GM19467 (cell line): ENCODE measurements at regions not wholly inside any gene's neighbourhood (a gene's known extent, or its start where the extent isn't known, plus 50 kb on each side); places are given as distances from the start of the nearest gene placed in this dataset.

Experiments
- ATAC-seq: cut with Tn5 transposase; IDR thresholded peaks from one replicate; pipeline ENCODE4 v1.9.1; 2021; ENCODE audit warnings: mild to moderate bottlenecking, moderate library complexity; ENCODE audit not compliant: unreplicated experiment

DNA sequence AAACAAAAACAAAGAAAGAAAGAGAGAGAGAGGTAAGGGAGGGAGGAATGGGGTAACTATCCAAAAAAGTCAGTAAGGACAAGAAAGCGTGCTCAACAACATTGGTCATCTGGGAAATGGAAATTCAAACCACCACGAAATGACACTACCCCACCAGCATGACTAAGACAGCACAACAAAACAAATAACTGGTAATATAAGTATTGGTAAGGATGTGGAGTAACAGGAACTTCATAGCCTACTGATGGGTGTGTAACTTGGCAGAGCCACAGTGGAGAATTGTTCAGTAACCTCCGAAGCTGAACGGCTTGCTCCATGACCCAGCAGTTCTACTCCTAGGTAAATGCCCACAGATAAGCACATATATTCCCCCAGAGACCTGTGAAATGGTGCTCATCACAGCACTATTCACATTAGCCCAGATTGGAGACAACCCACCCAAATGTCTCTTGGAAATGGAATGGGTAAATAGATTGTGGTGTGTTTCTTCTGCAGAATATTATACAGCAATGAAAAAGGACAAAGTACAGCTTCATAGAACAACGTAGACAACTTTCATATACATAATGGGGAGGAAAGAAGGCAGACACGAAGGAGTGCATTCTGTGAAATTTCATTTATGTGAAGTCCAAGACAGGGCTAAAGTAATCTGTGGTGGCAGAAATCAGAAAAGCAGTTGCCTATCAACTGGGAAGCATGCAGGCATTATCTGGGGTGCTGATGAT is 95.5 kb upstream of the ATP6AP2 start:
- no peak for ATAC-seq

DNA sequence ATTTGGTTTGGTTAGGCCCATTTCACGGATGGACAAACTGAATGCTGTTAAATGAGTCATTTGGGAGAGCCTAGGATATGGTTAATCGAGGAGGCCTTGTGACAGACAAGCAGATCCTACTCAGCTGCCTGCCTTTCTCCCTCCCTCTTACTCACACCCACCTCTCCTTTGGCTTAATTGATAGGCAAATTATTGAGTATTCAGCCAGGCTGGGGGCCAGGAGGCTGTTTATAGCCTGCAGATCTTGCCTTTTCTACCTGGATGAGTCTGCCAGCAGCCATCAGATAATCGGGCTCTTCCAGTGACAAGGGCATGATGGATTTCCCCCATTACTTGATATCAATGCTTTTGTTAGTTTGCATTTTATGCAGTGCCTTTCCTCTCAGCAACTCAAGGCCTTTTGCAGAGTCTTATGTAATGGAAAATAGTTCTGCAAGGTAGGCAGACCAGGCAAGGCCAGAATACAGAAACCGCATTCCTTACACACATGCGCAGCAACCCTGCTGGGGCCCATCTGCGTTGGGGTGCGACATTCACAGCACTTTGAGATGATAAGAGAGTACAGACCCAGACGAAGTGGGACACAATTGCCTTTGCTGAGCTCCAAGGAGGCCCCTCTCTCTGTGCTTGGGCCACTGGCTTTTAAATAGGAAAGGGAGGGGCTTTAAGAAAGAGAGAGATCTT is 96.2 kb upstream of the ATP6AP2 start:
- ATAC-seq: no peak

DNA sequence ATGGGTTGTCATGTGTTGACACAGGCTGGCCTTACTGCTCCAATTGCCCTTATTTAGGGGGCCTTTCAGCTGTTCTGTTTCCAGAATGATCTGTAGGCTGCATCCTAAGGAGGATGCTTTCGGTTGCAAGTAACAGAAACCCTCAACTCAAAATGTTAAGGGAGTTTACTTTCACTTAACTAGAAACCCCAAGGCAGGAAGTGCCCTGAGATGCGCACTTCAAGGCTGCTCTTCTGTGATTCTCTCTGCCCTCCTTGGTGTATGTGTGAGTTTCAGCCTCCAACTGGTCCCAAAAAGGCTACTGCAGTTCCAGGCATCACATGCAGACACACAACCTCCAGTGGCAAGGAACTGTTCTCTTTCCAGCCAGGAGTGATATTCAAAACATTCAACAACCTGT is 97.3 kb upstream of the ATP6AP2 start:
- ATAC-seq: no peak

DNA sequence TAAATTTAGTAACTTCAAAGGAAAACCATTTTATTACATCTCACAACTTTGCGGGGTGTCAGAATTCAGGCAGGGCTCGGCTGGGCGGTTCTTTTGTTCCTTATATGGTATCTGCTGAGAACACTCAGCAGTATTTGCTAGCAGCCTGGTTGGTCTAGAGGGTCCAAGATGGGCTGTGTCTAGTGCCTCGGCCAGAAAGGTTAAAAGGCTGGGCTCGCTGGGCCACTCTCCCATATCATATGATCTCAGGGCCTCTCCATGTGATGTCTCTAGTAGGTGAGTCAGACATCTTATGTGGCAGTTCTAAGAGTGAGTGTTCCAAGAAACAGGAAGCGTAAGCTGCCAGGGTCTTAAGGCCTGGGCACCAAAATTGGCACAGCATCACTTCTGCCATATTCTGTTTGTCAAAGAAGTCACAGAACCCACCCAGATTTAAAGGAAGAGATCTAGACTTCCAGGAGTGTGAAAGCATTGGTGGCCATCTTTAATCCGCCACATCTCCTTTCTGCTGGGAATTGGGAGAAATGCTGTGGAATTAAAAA is 100.9 kb upstream of the ATP6AP2 start:
- no peak for ATAC-seq

DNA sequence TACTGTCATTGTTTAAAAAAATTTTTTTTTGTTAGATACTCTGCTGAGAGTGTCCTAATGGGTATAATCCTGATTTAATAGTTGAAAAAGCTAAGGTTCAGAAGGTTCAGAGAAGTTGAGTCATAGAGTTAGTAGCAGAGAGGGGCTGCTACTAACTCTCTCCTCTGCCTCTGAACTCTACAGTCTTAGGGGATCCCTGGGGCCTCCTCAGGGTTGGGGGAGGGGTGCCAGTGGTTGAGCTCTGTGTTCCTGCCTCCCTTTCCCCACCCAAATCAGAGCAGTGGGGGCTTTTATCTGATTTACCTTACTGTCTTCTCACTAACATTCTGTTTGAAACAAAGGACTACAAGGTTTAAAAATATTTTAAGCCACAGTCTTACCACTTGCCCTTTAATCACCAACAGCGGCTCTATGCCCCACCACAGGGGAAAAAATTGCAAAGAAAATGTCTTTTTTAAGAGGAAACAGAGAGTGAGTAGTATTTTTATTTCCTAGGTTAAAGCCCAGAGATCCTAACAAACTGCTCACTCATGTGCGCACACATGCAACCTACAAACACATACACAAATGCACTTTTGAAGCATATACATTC is 102.2 kb upstream of the ATP6AP2 start:
- no peak for ATAC-seq

DNA sequence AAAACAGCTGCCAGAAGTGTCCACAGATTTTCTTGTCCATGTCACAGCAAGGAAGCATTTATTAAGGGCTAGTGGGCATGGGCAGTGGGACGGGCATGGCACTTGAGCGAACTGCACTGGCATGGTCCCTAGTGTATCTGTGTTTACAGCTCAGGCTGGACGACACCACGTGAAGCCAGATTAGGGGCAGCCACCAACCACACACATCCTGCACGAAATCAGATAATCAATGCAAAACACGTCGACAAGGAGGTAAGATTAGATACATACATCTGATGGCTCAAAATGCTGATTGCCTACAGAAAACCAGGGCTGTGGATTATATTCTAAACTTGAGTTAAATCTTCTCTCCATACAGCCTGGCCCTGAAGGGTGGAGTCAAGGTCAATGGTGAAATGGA is 103.8 kb upstream of the ATP6AP2 start:
- ATAC-seq: no peak

DNA sequence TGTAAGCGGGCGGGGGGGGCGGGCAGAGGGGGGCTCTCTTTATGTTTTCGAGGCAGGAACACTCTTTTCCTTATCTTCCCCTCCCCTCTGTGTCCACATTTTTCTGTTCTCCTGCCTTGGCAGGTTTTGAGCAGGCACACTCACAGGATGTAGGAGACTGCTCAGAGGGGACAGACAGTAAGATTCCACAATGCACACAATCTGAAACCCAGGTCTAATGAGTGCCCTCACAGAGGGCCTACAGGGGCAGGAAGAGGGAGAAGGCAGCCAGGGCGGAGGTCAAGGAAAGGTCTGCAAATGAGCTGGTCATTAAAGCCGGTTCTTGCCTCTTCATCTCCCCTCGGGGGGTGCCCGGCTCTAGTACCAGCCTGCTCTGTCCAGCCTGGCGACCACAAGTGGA is 106.1 kb upstream of the ATP6AP2 start:
- no peak for ATAC-seq

DNA sequence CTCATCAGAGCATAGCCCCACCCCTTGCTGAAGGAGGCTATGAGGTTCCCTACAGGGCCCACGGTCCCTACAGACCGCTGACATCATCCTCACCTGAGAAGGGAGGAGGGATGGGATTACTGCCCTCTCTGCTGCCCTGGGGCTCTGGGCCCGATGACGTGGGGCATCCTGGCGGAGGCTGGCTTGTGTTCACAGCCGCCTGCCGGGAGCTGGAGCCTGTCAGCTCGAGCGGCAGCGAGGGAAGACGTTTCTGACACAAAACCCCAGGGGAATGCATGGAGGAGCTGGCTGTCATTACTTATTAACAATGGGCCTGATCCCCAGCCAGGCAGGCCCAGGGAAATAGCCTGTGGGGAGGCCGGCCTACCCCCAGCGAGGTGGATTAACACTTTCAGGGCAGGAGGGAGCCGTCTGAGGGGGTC is 106.6 kb upstream of the ATP6AP2 start:
- no peak for ATAC-seq

DNA sequence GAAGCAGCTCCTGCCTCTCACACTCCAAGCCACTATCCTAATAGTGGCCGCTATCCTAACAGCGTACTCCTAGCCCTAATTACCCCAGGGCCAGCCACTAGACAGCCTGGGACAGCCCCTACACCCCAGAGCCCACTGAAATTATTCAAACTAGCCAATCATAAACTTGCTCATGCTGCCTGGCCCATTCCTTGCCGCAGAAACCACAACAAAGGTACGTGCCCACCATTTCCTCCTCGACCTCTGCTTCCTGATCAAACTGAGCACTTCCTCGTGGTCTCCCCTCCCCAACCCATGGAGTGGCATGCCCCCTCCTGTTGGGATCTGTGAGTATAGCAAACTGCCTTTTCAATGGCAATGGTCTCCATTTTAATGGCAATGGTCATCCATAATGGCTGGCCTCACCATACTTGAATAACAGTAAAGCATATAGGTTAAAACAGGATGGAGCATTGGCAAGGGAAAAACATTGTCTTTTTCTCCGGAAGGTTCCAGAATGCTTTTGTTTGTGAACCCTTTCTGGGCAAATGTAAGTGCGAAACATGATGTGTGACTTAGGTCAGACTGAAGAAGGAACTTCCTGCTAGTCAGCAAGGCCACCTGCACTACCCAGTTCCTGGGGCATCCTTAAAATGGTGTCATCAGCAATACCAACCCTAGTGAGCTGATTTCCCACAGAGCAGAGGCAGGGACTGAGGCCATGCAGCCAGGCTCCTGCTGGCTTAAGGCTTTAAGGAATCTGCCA is 107.1 kb upstream of the ATP6AP2 start:
- no peak for ATAC-seq

DNA sequence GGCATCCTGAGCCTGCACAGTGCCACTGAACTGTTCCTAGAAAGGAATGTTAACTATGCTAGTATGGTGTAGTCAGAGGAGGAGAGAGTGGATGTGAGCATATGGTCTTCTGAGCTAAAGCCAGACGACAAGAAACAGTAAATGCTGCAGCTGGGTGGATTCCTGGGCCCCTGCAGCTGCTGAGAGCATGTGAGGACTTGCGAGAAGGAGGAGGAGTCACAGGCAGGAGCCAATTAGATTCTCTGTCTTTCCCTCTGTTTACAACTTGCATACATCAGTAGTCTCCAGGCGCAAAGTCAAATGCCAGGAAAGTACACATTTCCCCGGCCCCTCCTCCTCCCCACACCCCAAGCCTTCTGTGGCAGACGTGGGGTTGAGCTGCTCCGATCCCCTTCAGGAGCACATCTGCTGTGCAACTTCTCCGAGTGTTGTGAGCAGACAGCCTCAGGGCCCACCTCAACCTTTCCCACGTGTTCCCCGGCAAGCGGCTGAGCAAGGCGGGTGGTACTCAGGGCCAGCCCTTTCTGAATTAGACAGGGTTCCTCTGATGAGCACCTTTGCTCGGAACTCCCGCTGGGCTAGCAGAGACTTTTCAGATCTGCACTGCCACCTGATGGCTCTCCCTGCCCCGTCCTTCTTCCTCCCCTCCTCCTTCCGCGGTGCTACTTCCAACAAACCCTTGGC is 108.7 kb upstream of the ATP6AP2 start:
- no peak for ATAC-seq

DNA sequence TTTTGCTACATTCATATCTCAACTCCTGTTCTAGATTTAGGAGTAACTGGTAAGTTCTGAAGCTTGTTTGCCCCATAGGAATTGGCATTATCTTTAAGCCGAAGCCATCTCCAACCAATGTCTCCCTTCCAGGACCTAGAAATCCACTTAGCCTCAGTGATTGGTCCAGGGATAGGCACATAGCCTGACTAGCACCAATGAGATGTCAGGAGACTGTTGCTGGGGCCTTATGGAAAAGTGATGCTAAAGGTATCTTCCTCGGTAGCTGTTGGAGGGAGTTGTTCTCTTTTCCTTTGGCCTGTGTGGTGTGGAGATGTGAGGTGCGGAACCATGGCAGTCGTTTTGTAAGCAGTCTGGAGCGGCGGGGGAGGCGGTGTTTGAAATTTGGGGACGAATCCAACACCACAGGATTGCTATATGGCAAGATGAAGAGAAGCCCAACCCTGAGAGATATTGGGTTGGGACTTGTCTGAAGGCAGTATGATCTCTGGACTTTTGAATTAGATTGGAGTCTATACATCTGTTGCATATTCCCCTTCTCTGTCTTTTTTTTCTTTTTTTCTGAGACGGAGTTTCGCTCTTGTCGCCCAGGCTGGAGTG is 109.8 kb upstream of the ATP6AP2 start:
- no peak for ATAC-seq

DNA sequence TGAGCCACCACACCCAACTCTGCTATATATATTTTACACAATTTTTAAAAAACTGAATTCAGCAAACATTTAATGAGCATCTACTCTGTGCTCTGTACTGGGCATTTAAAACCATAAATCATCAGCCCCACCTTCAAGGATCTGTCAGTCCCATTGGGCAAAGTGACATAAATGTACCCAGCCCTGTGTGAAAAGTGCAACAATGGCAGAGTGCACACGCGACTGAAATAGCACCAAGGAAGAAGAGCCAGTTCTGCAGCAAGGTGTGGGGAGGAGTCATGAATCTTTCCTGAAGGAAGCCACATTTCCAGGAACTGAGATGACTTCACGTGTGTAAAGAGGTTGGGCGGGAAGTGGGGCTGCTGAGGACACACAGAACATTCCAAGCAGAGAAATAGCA is 111.5 kb upstream of the ATP6AP2 start:
- ATAC-seq: no peak

DNA sequence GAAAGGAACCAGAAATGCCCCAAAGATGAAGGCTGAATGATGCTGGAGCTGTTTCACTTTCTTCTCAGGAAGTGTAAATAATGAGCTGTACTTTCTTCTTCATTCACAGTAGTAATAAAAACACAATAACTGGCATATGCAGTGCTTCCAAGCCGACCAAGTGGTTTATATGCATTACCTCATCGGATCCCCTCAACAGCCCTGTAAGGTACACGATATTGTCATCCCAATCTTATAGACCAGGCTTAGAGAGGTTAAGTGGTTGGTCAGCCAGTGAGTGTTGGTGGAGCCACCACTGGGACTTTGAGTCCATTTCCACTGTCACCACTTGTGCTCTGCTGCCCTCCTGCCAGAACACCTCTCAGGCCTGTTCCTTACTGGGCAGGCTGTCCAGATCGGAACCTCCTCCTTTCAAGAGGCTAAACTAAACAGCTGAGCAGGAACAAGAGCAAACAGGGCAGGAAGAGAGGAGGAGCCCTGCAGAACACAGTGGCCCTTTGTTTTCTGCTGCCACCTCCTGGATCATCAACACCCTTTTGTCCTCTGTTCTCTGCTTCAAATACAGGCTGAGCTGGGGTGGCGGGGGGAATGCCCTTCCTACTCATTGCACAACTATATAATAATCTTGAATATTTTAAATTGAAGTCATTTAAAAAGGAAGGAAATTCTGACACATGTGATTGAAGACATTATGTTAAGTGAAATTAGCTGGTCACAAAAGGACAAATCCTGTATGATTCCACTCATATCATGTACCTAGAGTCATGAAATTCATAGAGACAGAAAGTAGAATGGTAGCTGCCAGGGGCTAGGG is 112.5 kb upstream of the ATP6AP2 start:
- ATAC-seq: peak; percentile 50

DNA sequence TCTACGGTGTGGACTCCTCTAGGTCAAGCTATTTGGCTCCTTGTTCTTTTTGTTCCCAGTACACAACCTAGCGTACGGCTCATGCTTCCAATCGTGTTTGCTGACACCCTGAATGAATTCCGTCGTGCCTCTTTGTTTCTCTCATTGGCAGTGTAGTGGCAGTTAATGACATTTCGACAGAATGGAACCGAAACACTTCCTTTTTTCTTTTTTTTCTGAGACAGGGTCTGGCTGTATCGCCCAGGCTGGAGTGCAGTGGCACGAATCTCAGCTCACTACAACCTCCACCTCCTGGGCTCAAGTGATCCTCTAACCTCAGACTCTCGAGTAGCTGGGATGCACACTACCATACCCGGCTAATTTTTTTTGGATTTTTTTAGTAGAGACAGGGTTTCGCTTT is 113.3 kb upstream of the ATP6AP2 start:
- no peak for ATAC-seq

DNA sequence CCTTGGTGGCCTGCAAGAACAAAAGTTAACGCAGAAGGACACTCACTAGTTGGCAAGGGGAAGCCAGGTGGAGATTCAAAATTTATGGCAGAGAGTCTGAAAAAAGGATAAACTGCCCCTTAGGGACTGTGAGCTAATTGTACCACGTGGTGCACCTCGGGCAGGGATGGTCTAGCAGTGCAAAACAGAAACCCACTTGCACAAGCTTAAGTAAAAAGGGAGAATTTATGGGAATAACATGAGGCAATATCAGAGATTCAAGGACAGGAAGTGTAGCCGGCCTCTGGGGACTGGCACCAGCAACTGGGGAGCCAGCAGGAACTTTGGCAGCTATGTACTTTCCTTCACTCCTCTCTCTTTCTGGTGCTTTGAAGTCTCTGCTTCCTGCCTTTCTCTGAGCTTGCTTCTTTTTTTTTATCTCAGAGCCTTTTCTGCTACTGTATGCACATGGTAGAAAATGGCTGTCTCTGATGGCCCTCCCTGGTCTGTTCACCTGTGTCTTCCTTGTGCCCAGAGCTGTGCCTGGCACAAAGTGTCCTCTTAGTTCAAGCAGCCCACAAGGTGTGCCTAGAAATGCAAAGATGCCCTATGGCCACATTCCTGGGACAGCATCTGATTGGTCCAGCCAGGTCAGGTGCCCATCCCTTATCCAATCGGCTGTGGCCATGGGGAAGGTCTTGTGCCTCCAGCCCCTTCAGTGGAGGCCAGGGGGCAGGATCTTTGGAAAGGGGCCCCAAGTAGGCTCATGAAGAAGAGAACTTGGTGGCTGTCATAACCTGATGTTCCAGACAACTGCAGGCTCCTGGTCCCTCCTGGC is 114.8 kb upstream of the ATP6AP2 start:
- ATAC-seq: no peak

DNA sequence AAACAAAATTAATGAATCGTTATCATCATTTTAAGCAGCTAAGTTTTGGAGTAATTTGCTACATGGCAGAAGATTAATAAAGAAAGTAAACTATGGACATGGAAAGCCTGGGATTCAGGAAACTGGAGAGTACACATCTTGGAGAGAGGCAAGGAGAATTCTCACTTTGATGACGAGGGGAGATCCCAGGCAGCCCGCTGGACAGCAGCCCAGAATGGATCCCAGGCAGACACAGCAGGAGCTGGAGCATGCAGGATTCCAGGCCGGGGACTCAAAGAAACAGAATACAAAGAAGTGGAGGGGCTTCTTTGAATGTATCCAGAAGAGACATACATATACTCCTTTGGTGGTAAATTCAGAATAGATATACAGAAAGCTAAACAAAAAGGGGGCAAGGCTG is 118.0 kb upstream of the ATP6AP2 start:
- ATAC-seq: no peak

DNA sequence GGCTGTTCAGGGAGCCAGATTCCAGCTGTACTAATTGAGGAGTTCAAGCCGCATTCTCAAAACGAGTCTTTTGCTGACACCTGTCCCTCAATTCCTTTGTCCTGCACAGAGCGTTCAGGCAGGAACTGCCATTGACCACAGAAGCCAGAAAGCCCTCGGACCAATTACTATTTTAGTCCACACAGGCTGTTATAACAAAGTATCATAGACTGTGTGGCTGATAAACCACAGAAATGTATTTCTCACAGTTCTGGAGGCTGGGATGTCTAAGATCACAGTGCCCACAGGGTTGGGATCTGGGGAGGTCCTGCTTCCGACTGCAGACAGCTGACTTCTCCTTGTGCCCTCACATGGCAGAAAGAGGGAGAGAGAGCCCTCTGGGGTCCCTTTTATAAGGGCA is 119.8 kb upstream of the ATP6AP2 start:
- no peak for ATAC-seq

DNA sequence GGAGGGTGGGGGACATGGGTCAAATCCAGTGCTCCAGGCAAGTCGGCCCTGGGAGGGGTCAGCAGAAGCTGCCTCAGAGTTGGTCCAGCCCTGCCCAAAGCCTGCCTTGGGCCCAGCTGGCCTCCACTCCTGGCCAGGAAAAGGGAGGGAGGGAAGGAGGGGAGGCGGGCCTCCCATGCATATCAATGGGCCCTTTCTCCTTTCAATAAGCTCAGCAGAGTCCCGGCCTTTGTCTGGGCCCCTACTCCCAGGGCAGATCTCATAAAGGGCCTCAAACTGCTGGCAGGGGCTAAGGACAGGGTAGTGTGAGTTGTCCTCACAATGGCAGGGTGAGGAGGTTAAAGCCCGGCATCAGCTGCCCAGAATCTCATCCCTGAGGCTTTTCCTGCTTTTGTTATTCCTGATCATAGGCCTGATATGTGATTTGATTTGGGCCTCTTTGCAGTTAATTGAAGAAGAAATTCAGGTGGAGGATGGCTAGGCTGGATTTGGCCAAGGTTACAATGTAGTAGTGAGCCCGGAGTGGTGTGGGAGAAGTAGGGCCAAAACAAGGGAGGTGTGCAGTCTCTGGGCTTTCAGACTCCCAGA is 121.1 kb upstream of the ATP6AP2 start:
- ATAC-seq: no peak
